ENCODE measurements at regions not wholly inside any gene's neighbourhood (a gene's known extent, or its start where the extent isn't known, plus 50 kb on each side); places are given as distances from the start of the nearest gene placed in this dataset.

- TF ChIP-seq EHMT2 (IDR thresholded peaks at IDR 0.05) (no peak), SMARCB1 (IDR thresholded peaks at IDR 0.05; ENCODE audit: insufficient read length, low read depth) (no peak), ARID4B (CRISPR knock-in tag; IDR thresholded peaks at IDR 0.05) (no peak), KLF6 (CRISPR knock-in tag; IDR thresholded peaks at IDR 0.05; ENCODE audit: borderline replicate concordance) (no peak), XRCC3 (IDR thresholded peaks at IDR 0.05) (no peak), ILK (tag; IDR thresholded peaks at IDR 0.05; ENCODE audit: borderline replicate concordance, low read depth) (no peak), CREBBP (IDR thresholded peaks at IDR 0.05; ENCODE audit: low read depth, low read length) (no peak)
- in situ Hi-C loops (cut with MboI), result no loop called here
- POLR2A ChIA-PET, result interaction anchor here (0.6 kb wide), 1 partner anchor 16 kb away, joined by 4 read pairs; no protein-coding TSS in a partner anchor
- H3K9me1 ChIP-seq (ENCODE audit: control insufficient read depth, insufficient read depth, low read length), result no peaks in the 10 kb centered on the region
- no peak for ATAC-seq
- H3K9ac ChIP-seq (ENCODE audit: insufficient read depth in 1 of 2, low read depth in 2 of 2, low read length in 2 of 2), result no peak overlapping the region
- H3K4me1 ChIP-seq (replicated peaks in 1 of 2; ENCODE audit: control insufficient read depth in 2 of 2, insufficient read depth in 2 of 2, low read length in 2 of 2), result no peaks in the 10 kb centered on the region
- intact Hi-C loops (cut with micrococcal nuclease), result no loop called here
- H3K79me2 ChIP-seq (ENCODE audit: control insufficient read depth, insufficient read depth, low read length), result no peaks in the 10 kb centered on the region
- H3K4me3 ChIP-seq, result no peak overlapping the region
- no peak for DNase-seq (ENCODE audit: extremely low read depth in 1 of 4, low spot score in 3 of 4)
- no peak overlapping the region for H3K27ac ChIP-seq (ENCODE audit: extremely low read depth, low read depth, low read length)
- no peak overlapping the region for H2AFZ ChIP-seq (ENCODE audit: low read depth, low read length)
- H3K27me3 ChIP-seq (ENCODE audit: control insufficient read depth in 2 of 2, insufficient read depth in 2 of 2, low read length in 2 of 2), result no peaks in the 10 kb centered on the region
- H3K4me2 ChIP-seq (ENCODE audit: insufficient read depth, low read length), result no peak overlapping the region
- no peaks in the 10 kb centered on the region for H3K9me3 ChIP-seq (replicated peaks; ENCODE audit: control insufficient read depth, insufficient read depth, low read depth, low read length)
- no peaks in the 10 kb centered on the region for H4K20me1 ChIP-seq (replicated peaks; ENCODE audit: control insufficient read depth, insufficient read depth, low read length)
- FAIRE-seq, result no peak
- CTCF ChIA-PET (ENCODE audit: low intra/inter-chr PET ratio), result no interaction called here
- H3K36me3 ChIP-seq (ENCODE audit: control insufficient read depth, insufficient read depth, low read length), result no peaks in the 10 kb centered on the region
- BruUV-seq (replicated peaks), result no TSS peak
Observed at GRCh38 chr4:147076728-147077127, 131.1 kb upstream of the TTC29 start.
